IMR-90 (cell line): ENCODE measurements at regions not wholly inside any gene's neighbourhood (a gene's known extent, or its start where the extent isn't known, plus 50 kb on each side); places are given as distances from the start of the nearest gene placed in this dataset.

Experiments used
- ATAC-seq: fragments of 200-7000 bp; cut with Tn5 transposase; 2 replicates; pipeline ENCODE4 v1.9.1; 2020; ENCODE audit warnings: low read depth, mild to moderate bottlenecking, moderate library complexity
- BruUV-seq: library from RNA; stranded (reverse); fragments of 400-500 nt; replicated peaks from 2 replicates; lab custom pipeline; 2021; lab: Mats Ljungman, UMichigan
- CTCF ChIA-PET: fragments of 300-600 bp; formaldehyde crosslinking; extraction: SDS; loops from one replicate; lab custom pipeline; 2021; ENCODE audit warnings: antibody characterized with exemption; lab: Yijun Ruan, JAX
- POLR2A ChIA-PET: fragments of 300-600 bp; sonication (Branson Sonifier 250); formaldehyde crosslinking; loops from one replicate; lab custom pipeline; 2022; ENCODE audit warnings: antibody characterized with exemption; ENCODE audit not compliant: unreplicated experiment; lab: Charles Lee
- DNase-seq: peaks from one replicate; pipeline ENCODE4 v3.0.0; 2013
- H2AFZ ChIP-seq: replicated peaks from 2 replicates; pipeline ENCODE3; 2013; ENCODE audit warnings: low read length, mild to moderate bottlenecking; ENCODE audit not compliant: poor library complexity
- H2AK5ac ChIP-seq: 2 replicates; pipeline ENCODE4 v1.6.1; 2013; ENCODE audit warnings: low read depth, low read length, inconsistent platforms
- H2AK9ac ChIP-seq: replicated peaks from 2 replicates; pipeline ENCODE3; 2013; ENCODE audit warnings: mild to moderate bottlenecking, low read depth, low read length, moderate library complexity; ENCODE audit not compliant: poor library complexity
- H2BK120ac ChIP-seq: 2 replicates; pipeline ENCODE4 v1.6.1; 2013; ENCODE audit warnings: low read depth, low read length, inconsistent platforms
- H2BK15ac ChIP-seq: 3 replicates; pipeline ENCODE4 v1.6.1; 2013; ENCODE audit warnings: low read depth, low read length, inconsistent platforms
- H2BK20ac ChIP-seq: 2 replicates; pipeline ENCODE4 v1.6.1; 2013; ENCODE audit warnings: low read depth, mild to moderate bottlenecking, inconsistent platforms, low read length, moderate library complexity
- H2BK5ac ChIP-seq: 2 replicates; pipeline ENCODE4 v1.6.1; 2013; ENCODE audit warnings: mild to moderate bottlenecking, low read depth, low read length, inconsistent platforms; ENCODE audit not compliant: poor library complexity, severe bottlenecking
- H3K14ac ChIP-seq: replicated peaks from 2 replicates; pipeline ENCODE4 v1.6.1; 2013; ENCODE audit warnings: low read depth, low read length, inconsistent platforms
- H3K18ac ChIP-seq: 2 replicates; pipeline ENCODE4 v1.6.1; 2013; ENCODE audit warnings: low read depth, low read length, control low read depth
- H3K23ac ChIP-seq: 2 replicates; pipeline ENCODE4 v1.6.1; 2013; ENCODE audit warnings: low read depth, low read length, inconsistent platforms
- H3K27ac ChIP-seq: 2 replicates; pipeline ENCODE4 v1.5.1; 2013; ENCODE audit warnings: mild to moderate bottlenecking, control low read depth, low read length; ENCODE audit not compliant: insufficient read depth
- H3K27me3 ChIP-seq: 2 replicates; pipeline ENCODE4 v1.6.1; 2013; ENCODE audit warnings: low read length; ENCODE audit not compliant: control insufficient read depth, insufficient read depth
- H3K36me3 ChIP-seq: 2 replicates; pipeline ENCODE4 v1.6.1; 2013; ENCODE audit warnings: low read length, mixed read lengths; ENCODE audit not compliant: control insufficient read depth, insufficient read depth
- H3K4ac ChIP-seq: 2 replicates; pipeline ENCODE4 v1.6.1; 2013; ENCODE audit warnings: low read depth, low read length, inconsistent platforms
- H3K4me1 ChIP-seq: 2 replicates; pipeline ENCODE4 v1.6.1; 2013; ENCODE audit warnings: low read length, mixed read lengths; ENCODE audit not compliant: control insufficient read depth, insufficient read depth
- H3K4me2 ChIP-seq: 2 replicates; pipeline ENCODE4 v1.6.1; 2013; ENCODE audit warnings: low read depth, mild to moderate bottlenecking, control low read depth, low read length, moderate library complexity
- H3K4me3 ChIP-seq: 2 replicates; pipeline ENCODE4 v1.5.1; 2013; ENCODE audit warnings: low read depth, mild to moderate bottlenecking, control low read depth, low read length, moderate library complexity; ENCODE audit not compliant: insufficient read depth
- H3K56ac ChIP-seq: 2 replicates; pipeline ENCODE4 v1.6.1; 2013; ENCODE audit warnings: low read length, inconsistent platforms; ENCODE audit not compliant: insufficient read depth; ENCODE audit errors: extremely low read depth
- H3K79me1 ChIP-seq, 2 experiments: 2 replicates each; pipeline ENCODE4 v1.6.1; 2013; ENCODE audit warnings: low read length in 2 of 2, inconsistent platforms in 1 of 2, low read depth in 1 of 2
- H3K9ac ChIP-seq: 2 replicates; pipeline ENCODE4 v1.6.1; 2013; ENCODE audit warnings: low read depth, low read length, control low read depth
- H3K9me1 ChIP-seq: 2 replicates; pipeline ENCODE4 v1.6.1; 2013; ENCODE audit warnings: low read length, inconsistent platforms; ENCODE audit not compliant: insufficient read depth
- H3K9me3 ChIP-seq: 2 replicates; pipeline ENCODE4 v1.6.1; 2013; ENCODE audit warnings: low read length; ENCODE audit not compliant: control insufficient read depth, insufficient read depth
- H4K20me1 ChIP-seq: 2 replicates; pipeline ENCODE4 v1.6.1; 2013; ENCODE audit warnings: low read length, inconsistent platforms; ENCODE audit not compliant: insufficient read depth
- H4K5ac ChIP-seq: 2 replicates; pipeline ENCODE4 v1.6.1; 2013; ENCODE audit warnings: mild to moderate bottlenecking, low read depth, low read length, control low read depth
- H4K8ac ChIP-seq, 2 experiments: 2 replicates each; pipeline ENCODE4 v1.6.1; 2013; ENCODE audit warnings: low read depth in 2 of 2, low read length in 2 of 2, control low read depth in 1 of 2, inconsistent platforms in 1 of 2
- H4K91ac ChIP-seq: 2 replicates; pipeline ENCODE4 v1.6.1; 2013; ENCODE audit warnings: low read depth, low read length, inconsistent platforms; ENCODE audit not compliant: insufficient read depth
- BHLHE40 ChIP-seq: fragments of 150-350 bp; IDR thresholded peaks from 2 replicates; pipeline ENCODE4 v1.6.1; 2016; ENCODE audit warnings: mild to moderate bottlenecking, low read depth, low read length
- CEBPB ChIP-seq: IDR thresholded peaks from 2 replicates; pipeline ENCODE4 v1.6.1; 2012; ENCODE audit warnings: low read depth, low read length, improper control_type of control experiment
- CHD1 ChIP-seq: IDR thresholded peaks from 2 replicates; pipeline ENCODE4 v1.6.1; 2012; ENCODE audit warnings: low read depth, low read length, improper control_type of control experiment
- FOS ChIP-seq: fragments of 150-350 bp; IDR thresholded peaks from 2 replicates; pipeline ENCODE4 v1.6.1; 2016; ENCODE audit warnings: low read depth, low read length
- MAFK ChIP-seq: IDR thresholded peaks from 2 replicates; pipeline ENCODE4 v1.6.1; 2012; ENCODE audit warnings: low read depth, low read length, improper control_type of control experiment
- MAZ ChIP-seq: IDR thresholded peaks from 2 replicates; pipeline ENCODE4 v1.6.1; 2012; ENCODE audit warnings: low read depth, mild to moderate bottlenecking, low read length, improper control_type of control experiment, moderate library complexity, borderline replicate concordance
- MXI1 ChIP-seq: IDR thresholded peaks from 2 replicates; pipeline ENCODE4 v1.6.1; 2012; ENCODE audit warnings: low read depth, mild to moderate bottlenecking, low read length, moderate library complexity, borderline replicate concordance
- NFE2L2 ChIP-seq: fragments of 150-350 bp; IDR thresholded peaks from 2 replicates; pipeline ENCODE4 v1.6.1; 2016; ENCODE audit warnings: low read depth, mild to moderate bottlenecking, low read length
- POLR2A ChIP-seq: IDR thresholded peaks from 2 replicates; pipeline ENCODE4 v1.6.1; 2012; ENCODE audit warnings: mild to moderate bottlenecking, low read depth, low read length
- RCOR1 ChIP-seq: IDR thresholded peaks from 2 replicates; pipeline ENCODE4 v1.6.1; 2012; ENCODE audit warnings: mild to moderate bottlenecking, low read length, improper control_type of control experiment; ENCODE audit not compliant: insufficient replicate concordance
- RFX5 ChIP-seq: IDR thresholded peaks from 2 replicates; pipeline ENCODE4 v1.8.0; 2012; ENCODE audit warnings: low read depth, mild to moderate bottlenecking, low read length, moderate library complexity
- WGBS, 2 experiments: methylation state at CpG; one replicate each; pipeline versions ENCODE4 v1.1.5 to v1.1.7; 2013; ENCODE audit warnings: missing lambda C conversion rate in 2 of 2; ENCODE audit not compliant: insufficient read length in 1 of 2; ENCODE audit errors: extremely low coverage in 2 of 2; 5-methylcytosine and 5-hydroxymethylcytosine counted together
- dilution Hi-C: fragments of 300-500 bp; cut with HindIII; formaldehyde crosslinking; loops from one replicate; pipeline ENCODE4 v1.14.3; 2018; ENCODE audit warnings: low sequenced_read_pairs; ENCODE audit not compliant: unreplicated experiment
- in situ Hi-C: fragments of 300-500 bp; cut with MboI; formaldehyde crosslinking; loops from 3 replicates; pipeline ENCODE4 v1.14.3; 2019; ENCODE audit warnings: low sequenced_read_pairs, inconsistent platforms, mixed read lengths
- intact Hi-C: fragments of 100-400 bp; cut with micrococcal nuclease; formaldehyde crosslinking; loops from 2 replicates; pipeline ENCODE4 v1.10.0; 2022
- TF ChIP-seq, protein P1 (sequence below): fragments of 150-350 bp; IDR thresholded peaks from 2 replicates; pipeline ENCODE4 v1.6.1; 2016; ENCODE audit warnings: low read depth, mild to moderate bottlenecking, low read length, moderate library complexity, borderline replicate concordance
- TF ChIP-seq, protein P2 (sequence below): fragments of 150-350 bp; IDR thresholded peaks from 2 replicates; pipeline ENCODE4 v1.6.1; 2017; ENCODE audit warnings: mild to moderate bottlenecking, antibody characterized with exemption, low read length, low read depth
- TF ChIP-seq, protein P3 (sequence below): conservative IDR thresholded peaks from 2 replicates; pipeline ENCODE4 v1.5.1; 2012; ENCODE audit warnings: mild to moderate bottlenecking, low read depth, low read length, improper control_type of control experiment

DNA sequence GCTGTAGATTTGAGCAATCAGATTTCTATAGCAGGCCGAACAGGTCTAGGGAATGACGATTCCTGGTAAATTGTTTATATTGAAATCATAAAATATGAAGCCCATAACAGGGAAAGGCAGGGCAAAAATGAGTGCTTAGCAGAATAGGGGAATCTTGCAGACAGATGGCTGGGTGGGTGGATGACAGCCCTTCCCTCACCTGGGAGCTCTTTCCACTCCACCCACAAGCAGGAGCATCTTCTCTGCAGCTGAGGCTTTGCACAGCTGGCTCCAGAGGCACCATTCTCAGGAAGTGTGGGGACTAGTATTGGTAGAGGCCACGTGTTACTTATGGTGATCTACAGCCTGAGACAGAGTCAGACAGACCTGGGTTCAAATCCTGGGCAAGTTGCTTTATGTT is 55.9 kb upstream of the SYN2 start:
- Histone ChIP-seq H3K4ac (no peak overlapping the region), H3K9me3 (no peaks in the 10 kb centered on the region), H3K9me1 (no peaks in the 10 kb centered on the region), H2BK15ac (no peak overlapping the region), H3K4me3 (no peak overlapping the region), H4K20me1 (no peaks in the 10 kb centered on the region), H3K79me1 (no peaks in the 10 kb centered on the region), H3K23ac (no peak overlapping the region), H3K27me3 (no peaks in the 10 kb centered on the region), H4K8ac (no peak overlapping the region), H2BK20ac (no peak overlapping the region), H2BK120ac (no peak overlapping the region), H3K36me3 (no peaks in the 10 kb centered on the region), H3K56ac (no peak overlapping the region), H4K91ac (no peak overlapping the region), H2BK5ac (no peak overlapping the region), H3K9ac (no peak overlapping the region), H3K27ac (no peak overlapping the region), H2AK9ac (no peak overlapping the region), H3K4me2 (no peak overlapping the region), H3K4me1 (no peaks in the 10 kb centered on the region), H3K18ac (no peak overlapping the region), H2AK5ac (no peak overlapping the region), H3K14ac (no peak overlapping the region), H4K5ac (no peak overlapping the region), H2AFZ (no peak overlapping the region)
- TF ChIP-seq RCOR1 (no peak), MAZ (no peak), FOS (no peak), CEBPB (no peak), RFX5 (no peak), CHD1 (no peak), BHLHE40 (no peak), MAFK (no peak), POLR2A (no peak), MXI1 (no peak), NFE2L2 (no peak)
- TF ChIP-seq, protein P1, sequence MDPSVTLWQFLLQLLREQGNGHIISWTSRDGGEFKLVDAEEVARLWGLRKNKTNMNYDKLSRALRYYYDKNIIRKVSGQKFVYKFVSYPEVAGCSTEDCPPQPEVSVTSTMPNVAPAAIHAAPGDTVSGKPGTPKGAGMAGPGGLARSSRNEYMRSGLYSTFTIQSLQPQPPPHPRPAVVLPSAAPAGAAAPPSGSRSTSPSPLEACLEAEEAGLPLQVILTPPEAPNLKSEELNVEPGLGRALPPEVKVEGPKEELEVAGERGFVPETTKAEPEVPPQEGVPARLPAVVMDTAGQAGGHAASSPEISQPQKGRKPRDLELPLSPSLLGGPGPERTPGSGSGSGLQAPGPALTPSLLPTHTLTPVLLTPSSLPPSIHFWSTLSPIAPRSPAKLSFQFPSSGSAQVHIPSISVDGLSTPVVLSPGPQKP, result no peak
- TF ChIP-seq, protein P2, sequence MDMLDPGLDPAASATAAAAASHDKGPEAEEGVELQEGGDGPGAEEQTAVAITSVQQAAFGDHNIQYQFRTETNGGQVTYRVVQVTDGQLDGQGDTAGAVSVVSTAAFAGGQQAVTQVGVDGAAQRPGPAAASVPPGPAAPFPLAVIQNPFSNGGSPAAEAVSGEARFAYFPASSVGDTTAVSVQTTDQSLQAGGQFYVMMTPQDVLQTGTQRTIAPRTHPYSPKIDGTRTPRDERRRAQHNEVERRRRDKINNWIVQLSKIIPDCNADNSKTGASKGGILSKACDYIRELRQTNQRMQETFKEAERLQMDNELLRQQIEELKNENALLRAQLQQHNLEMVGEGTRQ, result no peak
- TF ChIP-seq, protein P3, sequence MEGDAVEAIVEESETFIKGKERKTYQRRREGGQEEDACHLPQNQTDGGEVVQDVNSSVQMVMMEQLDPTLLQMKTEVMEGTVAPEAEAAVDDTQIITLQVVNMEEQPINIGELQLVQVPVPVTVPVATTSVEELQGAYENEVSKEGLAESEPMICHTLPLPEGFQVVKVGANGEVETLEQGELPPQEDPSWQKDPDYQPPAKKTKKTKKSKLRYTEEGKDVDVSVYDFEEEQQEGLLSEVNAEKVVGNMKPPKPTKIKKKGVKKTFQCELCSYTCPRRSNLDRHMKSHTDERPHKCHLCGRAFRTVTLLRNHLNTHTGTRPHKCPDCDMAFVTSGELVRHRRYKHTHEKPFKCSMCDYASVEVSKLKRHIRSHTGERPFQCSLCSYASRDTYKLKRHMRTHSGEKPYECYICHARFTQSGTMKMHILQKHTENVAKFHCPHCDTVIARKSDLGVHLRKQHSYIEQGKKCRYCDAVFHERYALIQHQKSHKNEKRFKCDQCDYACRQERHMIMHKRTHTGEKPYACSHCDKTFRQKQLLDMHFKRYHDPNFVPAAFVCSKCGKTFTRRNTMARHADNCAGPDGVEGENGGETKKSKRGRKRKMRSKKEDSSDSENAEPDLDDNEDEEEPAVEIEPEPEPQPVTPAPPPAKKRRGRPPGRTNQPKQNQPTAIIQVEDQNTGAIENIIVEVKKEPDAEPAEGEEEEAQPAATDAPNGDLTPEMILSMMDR, result no peak
- dilution Hi-C loops (no loop called here), in situ Hi-C loops (no loop called here), intact Hi-C loops (no loop called here)
- POLR2A ChIA-PET, result no interaction called here
- CTCF ChIA-PET, result no interaction called here
- BruUV-seq, result no TSS peak
- ATAC-seq (no peak), DNase-seq (no peak)
- WGBS, 2 experiments, result no CpG with 5 or more reads among the region's 3 CpGs
